K562 (cell line): ENCODE measurements at regions not wholly inside any gene's neighbourhood (a gene's known extent, or its start where the extent isn't known, plus 50 kb on each side); places are given as distances from the start of the nearest gene placed in this dataset.
A peak's percentile ranks its signal among the peaks of the same experiment; 100 is the strongest.

Experiments
- ATAC-seq: fragments of 200-7000 bp; cut with Tn5 transposase; 3 replicates; pipeline ENCODE4 v1.9.1; 2020; ENCODE audit warnings: moderate library complexity
- BruUV-seq: library from RNA; stranded (reverse); fragments of 400-500 nt; replicated peaks from 2 replicates; lab custom pipeline; 2021; lab: Mats Ljungman, UMichigan
- CTCF ChIA-PET: fragments of 300-600 bp; formaldehyde crosslinking; extraction: SDS; loops from one replicate; lab custom pipeline; 2021; ENCODE audit warnings: low intra/inter-chr PET ratio; lab: Yijun Ruan, JAX
- POLR2A ChIA-PET: fragments of 300-600, 350-650 bp; sonication (Branson Sonifier 250); formaldehyde crosslinking; extraction: SDS; loops from one replicate; lab custom pipeline; 2021; ENCODE audit warnings: antibody characterized with exemption, inconsistent platforms; lab: Yijun Ruan, JAX
- DNase-seq, 4 experiments: peaks; one replicate each; pipeline versions ENCODE4 v3.0.0 to v3.0.0-alpha.2; 2011 to 2018; ENCODE audit warnings: low spot score in 3 of 4, mixed read lengths in 3 of 4; ENCODE audit errors: extremely low read depth in 1 of 4
- FAIRE-seq: peaks from 2 replicates; lab custom pipeline; 2011; peaks lifted over from hg19 to GRCh38; lab: Jason Lieb, UNC
- H2AFZ ChIP-seq: 2 replicates; pipeline ENCODE4 v1.6.0; 2011; ENCODE audit warnings: low read depth, low read length, control low read depth, inconsistent platforms
- H3K27ac ChIP-seq: fragments of 200-600 bp; 3 replicates; pipeline ENCODE4 v1.8.0; 2011; ENCODE audit warnings: low read depth, mild to moderate bottlenecking, control low read depth, inconsistent platforms, low read length, moderate library complexity, mixed read lengths; ENCODE audit errors: extremely low read depth
- H3K27me3 ChIP-seq, 2 experiments: fragments of 300-600 bp in 1 of 2; 2 replicates in 1 of 2; 3 replicates in 1 of 2; pipeline versions ENCODE4 v1.6.0 to v1.8.0; 2011; ENCODE audit warnings: inconsistent platforms in 2 of 2, low read length in 2 of 2, mild to moderate bottlenecking in 1 of 2, mixed read lengths in 1 of 2, moderate library complexity in 1 of 2; ENCODE audit not compliant: control insufficient read depth in 2 of 2, insufficient read depth in 2 of 2
- H3K36me3 ChIP-seq: fragments of 300-600 bp; 3 replicates; pipeline ENCODE4 v1.8.0; 2011; ENCODE audit warnings: mild to moderate bottlenecking, low read length, inconsistent platforms; ENCODE audit not compliant: control insufficient read depth, insufficient read depth
- H3K4me1 ChIP-seq, 2 experiments: fragments of 200-600 bp in 1 of 2; replicated peaks in 1 of 2; 2 replicates in 1 of 2; 3 replicates in 1 of 2; pipeline versions ENCODE4 v1.5.1 to v1.8.0; 2011; ENCODE audit warnings: inconsistent platforms in 2 of 2, low read length in 2 of 2, mild to moderate bottlenecking in 1 of 2, mixed read lengths in 1 of 2, moderate library complexity in 1 of 2; ENCODE audit not compliant: control insufficient read depth in 2 of 2, insufficient read depth in 2 of 2
- H3K4me2 ChIP-seq: 2 replicates; pipeline ENCODE4 v1.6.1; 2011; ENCODE audit warnings: low read length, control low read depth, inconsistent platforms, mixed read lengths; ENCODE audit not compliant: insufficient read depth
- H3K4me3 ChIP-seq: fragments of 200-600 bp; sonication (generic), shearing (Covaris generic); 2 replicates; pipeline ENCODE4 v1.5.1; 2016; ENCODE audit warnings: control low read depth, inconsistent platforms
- H3K79me2 ChIP-seq: fragments of 200-600 bp; 3 replicates; pipeline ENCODE4 v1.8.0; 2011; ENCODE audit warnings: low read length, inconsistent platforms; ENCODE audit not compliant: control insufficient read depth, insufficient read depth
- H3K9ac ChIP-seq, 2 experiments: 2 replicates each; pipeline versions ENCODE4 v1.6.0 to v1.6.1; 2011; ENCODE audit warnings: low read depth in 2 of 2, low read length in 2 of 2, control low read depth in 1 of 2, inconsistent platforms in 1 of 2, mild to moderate bottlenecking in 1 of 2, mixed read lengths in 1 of 2; ENCODE audit not compliant: insufficient read depth in 1 of 2
- H3K9me1 ChIP-seq: one replicate; pipeline ENCODE4 v1.6.0; 2011; ENCODE audit warnings: inconsistent platforms, mild to moderate bottlenecking, low read length, moderate library complexity; ENCODE audit not compliant: control insufficient read depth, insufficient read depth
- H3K9me3 ChIP-seq: replicated peaks from 2 replicates; pipeline ENCODE4 v1.5.1; 2011; ENCODE audit warnings: low read depth, low read length, inconsistent platforms; ENCODE audit not compliant: control insufficient read depth, insufficient read depth
- H4K20me1 ChIP-seq: replicated peaks from 2 replicates; pipeline ENCODE4 v1.6.1; 2011; ENCODE audit warnings: low read length, inconsistent platforms, mixed read lengths; ENCODE audit not compliant: control insufficient read depth, insufficient read depth
- ATF3 ChIP-seq, 2 experiments: fragments of 450-650 bp in 1 of 2; sonication (generic) in 1 of 2; formaldehyde crosslinking in 1 of 2; IDR thresholded peaks in 1 of 2; conservative IDR thresholded peaks in 1 of 2; 2 replicates each; pipeline versions ENCODE4 v1.6.1 to v1.8.1; 2016 to 2023; ENCODE audit warnings: mild to moderate bottlenecking in 2 of 2, moderate library complexity in 2 of 2, inconsistent platforms in 1 of 2, missing genetic modification reagents in 1 of 2
- C11orf30 ChIP-seq: fragments of 450-650 bp; IDR thresholded peaks from 2 replicates; pipeline ENCODE4 v1.6.1; 2016; ENCODE audit warnings: low read depth, mild to moderate bottlenecking
- CBFA2T3 ChIP-seq: fragments of 450-650 bp; IDR thresholded peaks from 2 replicates; pipeline ENCODE4 v1.6.1; 2017
- CXXC5 ChIP-seq: fragments of 250-450 bp; sonication (Bioruptor Pico); IDR thresholded peaks from 2 replicates; pipeline ENCODE4 v1.8.0; 2022; ENCODE audit warnings: inconsistent platforms, mild to moderate bottlenecking, moderate library complexity
- E2F5 ChIP-seq: sonication (generic); formaldehyde crosslinking; IDR thresholded peaks from 2 replicates; pipeline ENCODE4 v1.8.0; 2022; ENCODE audit warnings: mild to moderate bottlenecking, missing genetic modification reagents
- KDM4B ChIP-seq, 2 experiments: fragments of 450-650 bp in 1 of 2; sonication (generic) in 1 of 2; IDR thresholded peaks; 2 replicates each; pipeline ENCODE4 v1.6.1; 2016 to 2017; ENCODE audit warnings: borderline replicate concordance in 2 of 2, antibody characterized with exemption in 1 of 2, low read depth in 1 of 2, mild to moderate bottlenecking in 1 of 2
- KHSRP ChIP-seq: fragments of 450-650 bp; IDR thresholded peaks from 2 replicates; pipeline ENCODE4 v1.6.1; 2017
- MBD1 ChIP-seq: fragments of 250-450 bp; sonication (Bioruptor Pico); IDR thresholded peaks from 2 replicates; pipeline ENCODE4 v1.8.0; 2022; ENCODE audit warnings: inconsistent platforms
- NR2C2 ChIP-seq, 2 experiments: fragments of 200-800 bp in 1 of 2; sonication (Bioruptor generic) in 1 of 2; sonication (generic) in 1 of 2; formaldehyde crosslinking in 1 of 2; IDR thresholded peaks; 2 replicates each; pipeline versions ENCODE4 v1.6.1 to v1.8.0; 2016 to 2022; ENCODE audit warnings: mild to moderate bottlenecking in 1 of 2, missing compliant biosample characterization in 1 of 2, missing genetic modification characterization in 1 of 2, missing genetic modification reagents in 1 of 2
- POLR2G ChIP-seq: fragments of 200-400 bp; formaldehyde crosslinking; IDR thresholded peaks from 2 replicates; pipeline ENCODE4 v1.6.1; 2017; ENCODE audit warnings: low read depth, mild to moderate bottlenecking, antibody characterized with exemption, low read length, moderate library complexity
- RBBP5 ChIP-seq: fragments of 200-600 bp; sonication (generic); IDR thresholded peaks from 2 replicates; pipeline ENCODE4 v1.6.1; 2012; ENCODE audit warnings: borderline replicate concordance, mild to moderate bottlenecking, low read length, control low read depth, inconsistent platforms; ENCODE audit not compliant: insufficient read depth, poor library complexity, severe bottlenecking
- RCOR1 ChIP-seq, 2 experiments: IDR thresholded peaks; 2 replicates each; pipeline ENCODE4 v1.6.1; 2012; ENCODE audit warnings: low read depth in 2 of 2, low read length in 2 of 2, borderline replicate concordance in 1 of 2, improper control_type of control experiment in 1 of 2
- SMARCA5 ChIP-seq: fragments of 450-650 bp; IDR thresholded peaks from 2 replicates; pipeline ENCODE4 v1.6.1; 2016
- SUPT5H ChIP-seq: fragments of 450-650 bp; IDR thresholded peaks from 2 replicates; pipeline ENCODE4 v1.6.1; 2016
- ZNF780A ChIP-seq: fragments of 250-450 bp; sonication (Bioruptor Pico); IDR thresholded peaks from 2 replicates; pipeline ENCODE4 v1.5.0; 2021; ENCODE audit warnings: mild to moderate bottlenecking
- WGBS: fragments of 100-300 bp; shearing (Covaris generic); methylation state at CpG from one replicate; pipeline ENCODE4 v1.1.6; 2016; ENCODE audit warnings: low coverage, mixed read lengths; ENCODE audit not compliant: insufficient coverage; ENCODE audit errors: missing lambda C conversion rate; 5-methylcytosine and 5-hydroxymethylcytosine counted together
- in situ Hi-C: fragments of 300-500 bp; cut with MboI; formaldehyde crosslinking; loops from 4 replicates; pipeline ENCODE4 v1.15.0; 2018; ENCODE audit warnings: inconsistent platforms, mixed read lengths
- intact Hi-C: fragments of 100-400 bp; cut with micrococcal nuclease; formaldehyde crosslinking; loops from 2 replicates; pipeline ENCODE4 v1.14.2; 2022

- TF ChIP-seq MBD1 (CRISPR knock-in tag) = 0 out of 2 replicates have a peak, but pooled peaks have one; percentile 37
- TF ChIP-seq ATF3 (IDR thresholded peaks at IDR 0.05) = peak; percentile 36
- no peak for TF ChIP-seq ATF3 (CRISPR knock-in tag; conservative IDR thresholded peaks at IDR 0.05)
- TF ChIP-seq POLR2G = 0 out of 2 replicates have a peak, but pooled peaks have one; percentile 20
- peak; percentile 80 for TF ChIP-seq CXXC5 (CRISPR knock-in tag)
Measured at GRCh38 chr16:85168732-85169256, 56.5 kb upstream of the CIBAR2 start (continued).

GRCh38 chr16:85169333-85170065 is 57.2 kb upstream of the CIBAR2 start:
- in situ Hi-C loops = no loop called here
- Histone ChIP-seq H3K9ac (peak overlapping the region; percentile 34 to 91; a peak in 3 of 4 replicates), H3K9me1 (no peaks in the 10 kb centered on the region), H3K27ac (peak overlapping the region; percentile 58; the same call in 2 of the 3 replicates), H3K9me3 (no peaks in the 10 kb centered on the region), H3K4me1 (peaks cover 36 to 62% of the 10 kb centered on the region in 2 experiments), H3K36me3 (peaks cover 12% of the 10 kb centered on the region; the same call in 1 of the 3 replicates), H4K20me1 (peaks cover 34% of the 10 kb centered on the region), H2AFZ (peak overlapping the region; percentile 55; the same call in 1 of the 2 replicates), H3K4me2 (peak overlapping the region; percentile 59; the same call in 1 of the 2 replicates), H3K79me2 (peaks cover 48% of the 10 kb centered on the region), H3K4me3 (peak overlapping the region; percentile 41), H3K27me3 (peaks cover 10 to 28% of the 10 kb centered on the region in 2 experiments; a peak in 4 of 5 replicates)
- BruUV-seq = no TSS peak
- ChIA-PET CTCF (interaction anchor here (0.6 kb wide), 1 partner anchor 106 kb away, joined by 3 read pairs; no protein-coding TSS in a partner anchor), POLR2A (interaction anchor here (0.6 kb wide), 1 partner anchor 13 kb away, joined by 3 read pairs; no protein-coding TSS in a partner anchor)
- peak; percentile 2; the same call in 1 of the 3 replicates for ATAC-seq
- FAIRE-seq = no peak
- intact Hi-C loops = no loop called here
- DNase-seq = peak; percentile 53 to 72 (median 60)
- WGBS = 1% methylated on average over 66 of the region's 125 CpGs
- TF ChIP-seq SUPT5H = no peak
- no peak for TF ChIP-seq SMARCA5
- no peak for TF ChIP-seq ZNF780A
- peak; percentile 57 for TF ChIP-seq RBBP5
- no peak for TF ChIP-seq RCOR1 (IDR thresholded peaks at IDR 0.05; ENCODE audit: borderline replicate concordance in 1 of 2, low read depth in 2 of 2, low read length in 2 of 2)
- no peak for TF ChIP-seq KHSRP
- no peak for TF ChIP-seq NR2C2 (CRISPR knock-in tag; IDR thresholded peaks at IDR 0.05)
- no peak for TF ChIP-seq NR2C2 (tag; IDR thresholded peaks at IDR 0.05)
- TF ChIP-seq C11orf30 = no peak
- 0 out of 2 replicates have a peak, but pooled peaks have one; percentile 42 for TF ChIP-seq E2F5
- no peak for TF ChIP-seq CBFA2T3
- TF ChIP-seq KDM4B (IDR thresholded peaks at IDR 0.05; ENCODE audit: borderline replicate concordance in 2 of 2, low read depth in 1 of 2) = no peak
